GM21576 (cell line): ENCODE measurements at regions not wholly inside any gene's neighbourhood (a gene's known extent, or its start where the extent isn't known, plus 50 kb on each side); places are given as distances from the start of the nearest gene placed in this dataset.
"Not testable (repeated sequence)": the region's sequence is repeated elsewhere in the genome, so short reads cannot be mapped to it uniquely, and the experiment has no call there.

Experiments
- ATAC-seq: cut with Tn5 transposase; IDR thresholded peaks from one replicate; pipeline ENCODE4 v1.9.1; 2021; ENCODE audit warnings: mild to moderate bottlenecking, moderate library complexity; ENCODE audit not compliant: unreplicated experiment

GRCh38 chr1:166304131-166304530, 137.3 kb upstream of the FAM78B start:
- ATAC-seq, result no peak

DNA sequence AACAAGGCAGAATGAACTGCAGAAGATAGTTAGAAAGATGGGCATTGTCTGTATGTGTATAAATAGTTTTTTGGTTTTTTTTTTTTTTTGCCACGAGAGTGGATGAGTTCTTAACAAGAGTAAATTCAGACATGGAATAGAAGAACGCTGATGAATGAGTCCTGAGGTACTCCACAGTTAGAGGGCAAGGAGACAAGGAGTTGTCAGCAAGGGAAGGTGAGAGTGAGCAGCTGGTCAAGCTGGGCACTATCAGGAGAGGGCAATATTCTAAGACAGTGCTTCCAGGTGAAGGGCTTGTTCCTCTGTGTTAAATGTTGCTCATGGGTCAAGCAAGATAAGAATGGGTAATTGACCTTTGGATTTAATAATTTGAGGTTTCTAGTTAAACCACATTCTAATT, 138.6 kb upstream of the FAM78B start:
- no peak for ATAC-seq

DNA sequence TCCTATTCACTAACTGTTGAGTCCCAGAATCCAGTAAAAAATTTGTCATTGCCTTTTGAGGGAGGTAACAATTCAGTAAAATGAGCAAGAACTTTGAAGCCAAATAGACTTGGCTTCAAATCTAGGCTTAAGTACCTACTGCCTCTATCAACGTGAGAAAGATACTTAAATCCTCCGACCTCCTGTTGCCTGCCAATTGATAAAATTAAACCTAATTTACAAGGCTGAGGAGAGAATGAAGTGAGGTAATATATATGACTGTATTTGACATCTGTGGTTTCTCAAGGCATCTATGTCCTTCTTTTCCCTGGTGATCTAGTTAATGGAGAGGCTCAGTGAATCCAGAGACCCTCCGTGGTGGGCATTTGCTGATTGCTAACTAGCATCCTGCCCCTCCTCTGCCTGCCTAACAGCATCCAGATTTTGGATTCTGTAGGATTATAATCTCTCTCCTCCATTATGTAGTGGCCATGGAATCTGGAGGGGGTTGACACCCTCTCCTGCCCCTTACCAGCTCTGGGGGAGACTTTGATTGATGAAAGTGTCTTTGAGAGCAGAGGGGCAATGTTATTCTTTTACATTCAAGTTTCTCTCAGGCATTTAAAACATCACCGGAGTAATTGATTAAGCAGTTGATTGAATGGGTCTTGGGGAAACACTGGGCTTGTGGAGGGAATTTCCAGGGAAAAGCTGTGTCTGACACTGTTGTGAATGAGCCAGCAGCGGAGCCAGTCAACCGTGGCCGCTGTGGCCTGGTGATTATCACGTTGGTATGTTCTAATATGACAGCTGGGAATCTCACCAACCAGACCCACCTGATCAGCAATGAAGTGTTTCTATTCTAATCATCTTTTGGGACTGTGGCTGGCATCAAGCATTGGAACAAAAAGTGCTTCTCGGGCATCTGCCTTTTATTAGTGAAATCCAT, 140.7 kb upstream of the FAM78B start:
- ATAC-seq, result no peak

DNA sequence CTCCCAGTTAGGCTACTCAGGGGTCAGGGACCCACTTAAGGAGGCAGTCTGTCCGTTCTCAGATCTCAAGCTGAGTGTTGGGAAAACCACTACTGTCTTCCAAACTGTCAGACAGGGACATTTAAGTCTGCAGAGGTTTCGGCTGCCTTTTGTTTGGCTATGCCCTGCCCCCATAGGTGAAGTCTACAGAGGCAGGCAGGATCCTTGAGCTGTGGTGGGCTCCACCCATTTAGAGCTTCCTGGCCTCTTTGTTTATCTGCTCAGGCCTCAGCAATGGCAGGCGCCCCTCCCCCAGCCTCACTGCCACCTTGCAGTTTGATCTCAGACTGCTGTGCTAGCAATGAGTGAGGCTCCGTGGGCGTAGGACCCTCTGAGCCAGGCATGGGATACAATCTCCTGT, 149.5 kb upstream of the FAM78B start:
- not testable (repeated sequence) for ATAC-seq

DNA sequence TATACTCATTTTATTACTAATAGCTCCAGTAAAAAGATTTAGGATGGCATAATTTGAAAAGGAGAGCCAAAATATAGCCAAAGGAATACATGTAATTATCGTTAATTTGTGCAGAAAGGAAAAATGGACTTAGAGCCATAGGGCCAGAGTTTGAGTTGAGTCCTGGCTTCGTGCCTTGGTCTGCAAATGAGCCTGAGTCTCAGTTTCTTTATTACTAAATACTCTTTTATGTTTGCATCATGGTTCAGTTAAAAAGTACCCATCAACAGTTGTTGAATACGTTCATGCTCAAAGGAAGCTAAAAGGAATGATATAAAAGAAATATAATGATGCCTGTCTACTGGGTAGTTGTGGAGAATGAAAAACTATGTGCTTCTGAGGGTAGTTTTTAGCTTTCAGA, 155.7 kb upstream of the FAM78B start:
- ATAC-seq, result no peak

GRCh38 chr1:166327886-166328285, 161.1 kb upstream of the FAM78B start:
- no peak for ATAC-seq

DNA sequence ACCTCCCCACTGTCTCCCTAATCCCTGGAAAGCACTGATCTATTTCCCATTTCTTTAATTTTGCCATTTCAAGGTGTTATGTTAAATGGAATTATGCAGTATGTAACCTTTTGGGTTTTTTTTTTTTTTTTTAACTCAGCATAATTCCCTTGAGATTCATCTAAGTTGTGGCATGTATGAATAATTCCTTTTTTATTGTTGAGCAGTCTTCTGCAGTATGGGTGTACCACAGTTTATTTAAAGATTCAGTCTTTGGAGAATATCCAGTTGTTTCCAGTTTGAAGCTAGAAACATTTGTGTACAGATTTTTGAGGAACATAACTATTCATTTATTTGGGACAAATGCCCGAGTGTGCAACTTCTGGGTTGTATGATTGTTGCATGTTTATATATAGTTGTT, 162.2 kb upstream of the FAM78B start:
- no peak for ATAC-seq

GRCh38 chr1:166330096-166330495, 163.3 kb upstream of the FAM78B start:
- no peak for ATAC-seq

DNA sequence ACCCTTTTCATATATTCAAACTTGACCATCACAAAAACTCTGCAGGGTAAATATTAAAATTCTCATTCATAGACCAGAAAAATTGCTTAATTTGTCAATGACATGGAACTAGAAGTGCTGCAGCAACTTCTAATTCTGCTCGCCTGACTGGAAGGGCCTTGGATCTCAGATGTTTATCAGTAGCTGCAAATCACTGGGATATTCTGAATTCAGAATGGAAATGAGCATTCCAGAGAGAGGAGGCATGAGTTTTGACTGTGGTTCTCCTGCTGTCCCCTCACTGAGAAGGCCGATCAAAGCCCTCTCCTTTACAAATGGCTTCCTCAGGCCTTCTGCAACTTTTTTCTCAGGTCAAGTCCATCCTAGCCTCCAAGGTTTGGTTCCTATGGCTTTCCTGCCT, 171.3 kb upstream of the FAM78B start:
- ATAC-seq, result no peak

GRCh38 chr1:166340709-166341108, 173.9 kb upstream of the FAM78B start:
- no peak for ATAC-seq

DNA sequence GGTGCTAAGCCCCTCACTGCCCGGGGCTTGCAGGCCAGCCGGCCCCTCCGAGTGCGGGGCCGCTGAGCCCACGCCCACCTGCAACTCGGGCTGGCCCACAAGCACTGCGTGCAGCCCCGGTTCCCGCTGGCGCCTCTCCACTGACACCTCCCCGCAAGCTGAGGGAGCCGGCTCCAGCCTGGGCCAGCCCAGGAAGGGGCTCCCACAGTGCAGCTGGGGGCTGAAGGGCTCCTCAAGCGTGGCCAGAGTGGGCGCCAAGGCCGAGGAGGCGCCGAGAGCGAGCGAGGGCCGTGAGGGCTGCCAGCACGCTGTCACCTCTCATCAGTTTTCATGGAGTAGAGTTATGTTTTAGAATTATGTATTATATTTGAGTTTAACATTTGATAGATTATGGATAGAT, 176.5 kb upstream of the FAM78B start:
- ATAC-seq, result no peak

DNA sequence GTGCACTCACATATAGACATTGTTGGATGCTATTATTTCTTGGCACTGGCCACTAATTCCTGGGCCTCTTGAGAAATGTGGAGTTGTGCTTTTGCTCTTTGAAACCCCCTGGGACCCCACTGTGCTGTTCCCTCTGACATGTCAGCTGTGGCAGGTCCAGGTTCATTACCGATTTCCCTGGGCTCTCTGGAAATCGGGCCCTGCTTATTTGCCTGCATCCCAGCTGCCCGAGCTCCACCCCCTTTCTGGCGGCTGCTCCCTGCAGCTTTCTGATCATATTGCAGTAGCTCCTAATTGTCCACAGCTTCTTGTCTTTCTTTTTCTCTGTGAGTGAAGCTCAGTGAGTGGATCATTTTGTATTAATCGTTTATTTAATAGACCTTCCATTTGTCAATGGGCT, 183.7 kb upstream of the FAM78B start:
- ATAC-seq, result no peak

DNA sequence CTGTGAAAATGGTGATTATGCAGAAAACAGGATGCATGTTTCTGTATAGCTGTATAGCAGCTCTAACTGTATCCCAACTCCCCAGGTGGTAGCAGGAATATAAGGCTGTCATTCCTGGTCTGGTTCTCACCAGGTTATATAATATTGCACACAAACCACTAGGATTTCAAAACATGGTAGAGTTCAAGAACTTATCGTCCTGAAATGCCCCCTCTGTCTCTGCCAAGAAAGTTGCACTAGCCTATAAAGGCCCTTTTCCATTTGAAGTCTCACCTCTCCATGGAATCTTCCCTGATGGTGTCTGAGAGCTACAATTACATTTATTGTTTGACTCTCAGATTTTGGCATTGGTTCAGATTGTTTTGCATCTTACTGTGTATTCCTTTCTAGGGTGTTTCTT, 184.9 kb upstream of the FAM78B start:
- no peak for ATAC-seq

DNA sequence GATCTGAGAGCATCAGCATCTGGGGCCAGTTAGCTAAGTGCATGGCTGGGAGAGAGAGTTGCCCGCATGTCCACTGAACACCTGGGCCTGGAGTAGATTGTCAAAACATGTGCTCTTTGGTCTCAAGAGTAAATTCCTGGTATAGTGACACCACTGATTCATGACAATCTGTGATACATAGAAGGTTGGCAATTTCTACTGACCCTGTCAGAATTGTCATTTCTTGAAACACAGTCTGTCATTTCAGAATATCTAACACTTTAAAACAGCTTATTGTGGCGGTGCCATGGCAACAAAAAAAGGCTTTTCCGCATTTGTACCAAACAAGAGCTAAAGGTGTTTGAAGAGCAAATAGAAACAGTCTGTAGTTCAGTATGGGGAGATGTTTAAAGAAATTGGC, 186.4 kb upstream of the FAM78B start:
- ATAC-seq, result no peak

GRCh38 chr1:166354406-166354805, 187.6 kb upstream of the FAM78B start:
- ATAC-seq, result no peak

- no peak for ATAC-seq
Measured at GRCh38 chr1:166365081-166365480, 198.3 kb upstream of the FAM78B start.

DNA sequence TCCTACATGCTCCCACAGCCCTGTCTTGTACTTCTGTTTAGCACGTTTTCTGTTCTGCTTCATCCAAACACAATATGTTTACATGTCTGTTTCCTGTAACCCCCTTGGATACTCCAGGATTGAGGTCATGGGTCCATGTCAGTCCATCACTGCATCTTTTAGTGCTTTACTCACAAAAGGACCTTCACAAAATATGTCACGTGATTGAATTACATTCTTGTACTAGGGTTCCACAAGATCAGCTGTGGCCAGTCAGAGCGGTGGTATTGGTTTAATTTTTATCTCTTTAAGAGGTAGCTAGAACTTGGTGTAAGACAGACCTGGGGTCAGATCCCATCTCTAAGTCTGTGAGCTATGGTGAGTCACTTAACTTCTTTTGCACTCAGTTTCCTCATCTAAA, 201.2 kb upstream of the FAM78B start:
- no peak for ATAC-seq

- no peak for ATAC-seq
Measured at GRCh38 chr1:166377896-166378295, 211.1 kb upstream of the FAM78B start.

- ATAC-seq, result no peak
Measured at GRCh38 chr1:166378805-166379204, 212.0 kb upstream of the FAM78B start.

- no peak for ATAC-seq
Measured at GRCh38 chr1:166379447-166379846, 212.6 kb upstream of the FAM78B start.

DNA sequence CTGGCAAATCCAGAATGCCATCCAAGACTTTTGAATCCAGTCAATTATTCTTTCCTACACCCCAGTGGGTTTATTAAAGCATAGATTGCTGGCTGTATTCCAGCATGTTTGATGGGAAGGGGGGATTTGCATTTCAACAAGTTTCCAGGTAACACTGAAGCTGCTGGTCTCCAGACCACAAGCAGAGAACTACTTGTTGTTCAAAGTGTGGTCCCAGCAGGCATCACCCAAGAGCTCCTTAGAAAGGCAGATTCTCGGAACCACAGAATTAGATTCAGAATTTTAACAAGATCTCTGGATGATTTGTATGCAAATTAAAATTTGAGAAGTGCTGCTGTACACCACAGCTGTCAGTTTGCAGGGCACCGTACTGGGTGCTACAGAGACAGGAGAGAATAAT, 216.3 kb upstream of the FAM78B start:
- ATAC-seq, result no peak

GRCh38 chr1:166383635-166384346, 217.0 kb upstream of the FAM78B start:
- ATAC-seq, result no peak
